ENCODE measurements at regions not wholly inside any gene's neighbourhood (a gene's known extent, or its start where the extent isn't known, plus 50 kb on each side); places are given as distances from the start of the nearest gene placed in this dataset.

DNA sequence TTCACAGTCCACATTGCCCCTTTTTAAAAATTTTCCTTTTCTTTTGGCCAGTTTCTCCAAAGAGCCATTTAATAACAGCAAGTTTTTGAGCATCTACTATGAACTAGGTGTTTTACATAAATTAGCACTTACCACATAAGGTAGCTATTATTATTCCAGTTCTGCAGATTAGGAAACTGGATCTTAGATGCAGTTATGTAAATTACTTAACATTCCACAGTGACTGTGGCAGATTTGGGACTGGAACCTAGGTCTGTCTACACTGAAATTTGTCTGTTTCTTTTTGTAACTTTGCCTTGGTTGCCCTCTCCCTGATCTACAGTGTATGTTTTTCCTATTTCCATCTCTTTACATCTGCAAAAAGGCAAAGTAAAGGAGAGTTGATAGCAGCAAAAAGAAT is 164.8 kb upstream of the ATP1B1 start:
- DNase-seq (ENCODE audit: low read depth) (no peak), FAIRE-seq (no peak)
- Histone ChIP-seq H2AFZ (ENCODE audit: low read depth, low read length) (no peak overlapping the region), H3K27ac (ENCODE audit: low read depth, low read length) (no peak overlapping the region), H3K4me2 (ENCODE audit: low read length) (no peak overlapping the region), H3K79me2 (ENCODE audit: insufficient read depth, low read length) (no peaks in the 10 kb centered on the region), H3K9ac (ENCODE audit: low read length) (no peak overlapping the region), H3K36me3 (ENCODE audit: insufficient read depth, low read length) (no peaks in the 10 kb centered on the region), H3K27me3 (ENCODE audit: insufficient read depth, low read length) (no peaks in the 10 kb centered on the region), H3K9me3 (ENCODE audit: insufficient read depth, low read depth, low read length) (no peaks in the 10 kb centered on the region), H3K4me1 (ENCODE audit: insufficient read depth, low read length) (no peaks in the 10 kb centered on the region), H3K4me3 (ENCODE audit: insufficient read depth, low read depth, low read length) (no peak overlapping the region), H4K20me1 (ENCODE audit: insufficient read depth, low read length) (no peaks in the 10 kb centered on the region)
- Mint-ChIP-seq H3K36me3 (ENCODE audit: low read depth, unreplicated experiment) (no peaks in the 10 kb centered on the region), H3K4me3 (ENCODE audit: unreplicated experiment) (no peak overlapping the region), H3K9me3 (ENCODE audit: unreplicated experiment) (no peaks in the 10 kb centered on the region), H3K27ac (ENCODE audit: unreplicated experiment) (no peak overlapping the region), H3K4me1 (ENCODE audit: low read depth, unreplicated experiment) (no peaks in the 10 kb centered on the region), H3K27me3 (ENCODE audit: low read depth, unreplicated experiment) (peaks cover 2% of the 10 kb centered on the region)
- TF ChIP-seq EZH2 (IDR thresholded peaks at IDR 0.05; ENCODE audit: insufficient read depth, low read length), result no peak
- TF ChIP-seq, protein P1, sequence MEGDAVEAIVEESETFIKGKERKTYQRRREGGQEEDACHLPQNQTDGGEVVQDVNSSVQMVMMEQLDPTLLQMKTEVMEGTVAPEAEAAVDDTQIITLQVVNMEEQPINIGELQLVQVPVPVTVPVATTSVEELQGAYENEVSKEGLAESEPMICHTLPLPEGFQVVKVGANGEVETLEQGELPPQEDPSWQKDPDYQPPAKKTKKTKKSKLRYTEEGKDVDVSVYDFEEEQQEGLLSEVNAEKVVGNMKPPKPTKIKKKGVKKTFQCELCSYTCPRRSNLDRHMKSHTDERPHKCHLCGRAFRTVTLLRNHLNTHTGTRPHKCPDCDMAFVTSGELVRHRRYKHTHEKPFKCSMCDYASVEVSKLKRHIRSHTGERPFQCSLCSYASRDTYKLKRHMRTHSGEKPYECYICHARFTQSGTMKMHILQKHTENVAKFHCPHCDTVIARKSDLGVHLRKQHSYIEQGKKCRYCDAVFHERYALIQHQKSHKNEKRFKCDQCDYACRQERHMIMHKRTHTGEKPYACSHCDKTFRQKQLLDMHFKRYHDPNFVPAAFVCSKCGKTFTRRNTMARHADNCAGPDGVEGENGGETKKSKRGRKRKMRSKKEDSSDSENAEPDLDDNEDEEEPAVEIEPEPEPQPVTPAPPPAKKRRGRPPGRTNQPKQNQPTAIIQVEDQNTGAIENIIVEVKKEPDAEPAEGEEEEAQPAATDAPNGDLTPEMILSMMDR (IDR thresholded peaks at IDR 0.05; ENCODE audit: insufficient read depth, low read depth, low read length), result no peak

DNA sequence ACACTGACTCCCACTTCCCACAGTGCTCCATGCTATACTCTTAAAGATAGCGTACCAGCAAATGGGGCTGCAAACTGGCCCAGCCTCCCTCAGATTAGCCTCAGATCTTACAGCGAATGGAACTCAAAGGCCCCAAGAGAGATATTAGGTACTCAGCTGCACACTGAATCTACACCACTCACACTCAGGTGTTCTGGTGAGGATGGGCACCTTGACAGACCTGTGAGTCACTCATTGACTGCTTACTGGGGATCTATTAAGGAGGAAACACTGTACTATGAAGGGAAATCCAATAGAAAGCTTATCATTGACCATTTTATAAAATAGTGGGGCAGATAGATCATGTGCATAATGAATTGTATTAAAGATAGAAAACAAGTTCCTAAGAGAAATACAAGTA is 164.3 kb upstream of the ATP1B1 start:
- H3K79me2 ChIP-seq (ENCODE audit: insufficient read depth, low read length), result no peaks in the 10 kb centered on the region
- no peak overlapping the region for H3K4me2 ChIP-seq (ENCODE audit: low read length)
- TF ChIP-seq, protein P1 (IDR thresholded peaks at IDR 0.05; ENCODE audit: insufficient read depth, low read depth, low read length), result no peak
- no peak for TF ChIP-seq EZH2 (IDR thresholded peaks at IDR 0.05; ENCODE audit: insufficient read depth, low read length)
- no peak overlapping the region for H3K4me3 ChIP-seq (ENCODE audit: insufficient read depth, low read depth, low read length)
- no peak for FAIRE-seq
- Mint-ChIP-seq H3K9me3 (ENCODE audit: unreplicated experiment) (no peaks in the 10 kb centered on the region), H3K27me3 (ENCODE audit: low read depth, unreplicated experiment) (peaks cover 2% of the 10 kb centered on the region), H3K27ac (ENCODE audit: unreplicated experiment) (no peak overlapping the region), H3K36me3 (ENCODE audit: low read depth, unreplicated experiment) (no peaks in the 10 kb centered on the region), H3K4me3 (ENCODE audit: unreplicated experiment) (no peak overlapping the region), H3K4me1 (ENCODE audit: low read depth, unreplicated experiment) (no peaks in the 10 kb centered on the region)
- H3K9ac ChIP-seq (ENCODE audit: low read length), result no peak overlapping the region
- no peak for DNase-seq (ENCODE audit: low read depth)
- H3K27ac ChIP-seq (ENCODE audit: low read depth, low read length), result no peak overlapping the region
- H4K20me1 ChIP-seq (ENCODE audit: insufficient read depth, low read length), result no peaks in the 10 kb centered on the region
- H3K9me3 ChIP-seq (ENCODE audit: insufficient read depth, low read depth, low read length), result no peaks in the 10 kb centered on the region
- no peaks in the 10 kb centered on the region for H3K27me3 ChIP-seq (ENCODE audit: insufficient read depth, low read length)
- H3K36me3 ChIP-seq (ENCODE audit: insufficient read depth, low read length), result no peaks in the 10 kb centered on the region
- H2AFZ ChIP-seq (ENCODE audit: low read depth, low read length), result no peak overlapping the region
- H3K4me1 ChIP-seq (ENCODE audit: insufficient read depth, low read length), result no peaks in the 10 kb centered on the region

DNA sequence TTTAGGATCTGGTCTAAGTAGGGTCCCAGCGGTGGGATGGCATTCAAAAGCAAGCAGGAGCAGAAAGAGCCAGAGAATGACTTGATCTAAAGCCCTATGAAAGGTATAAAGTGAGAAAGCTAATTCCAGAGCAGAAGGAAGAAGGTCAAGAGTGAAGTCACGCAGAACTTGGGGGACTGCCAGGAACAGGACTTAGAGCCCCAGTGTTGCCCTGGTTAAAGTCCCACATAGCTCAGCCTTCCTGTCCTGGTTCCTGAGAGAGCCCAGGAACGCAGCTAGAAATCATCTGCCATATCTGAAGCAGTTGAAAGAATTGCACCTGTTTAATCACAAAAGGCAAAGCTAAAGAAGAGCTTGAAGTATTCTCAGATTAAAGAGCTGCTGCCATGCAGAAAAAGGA is 160.6 kb upstream of the ATP1B1 start:
- Mint-ChIP-seq H3K27me3 (ENCODE audit: low read depth, unreplicated experiment) (peaks cover 2% of the 10 kb centered on the region), H3K4me1 (ENCODE audit: low read depth, unreplicated experiment) (no peaks in the 10 kb centered on the region)

More for the DNA sequence above, 160.6 kb upstream of the ATP1B1 start:
- no peak overlapping the region for H3K27ac ChIP-seq (ENCODE audit: low read depth, low read length)
- H3K9me3 ChIP-seq (ENCODE audit: insufficient read depth, low read depth, low read length), result no peaks in the 10 kb centered on the region
- Mint-ChIP-seq H3K9me3 (ENCODE audit: unreplicated experiment) (no peaks in the 10 kb centered on the region), H3K4me3 (ENCODE audit: unreplicated experiment) (no peak overlapping the region), H3K27ac (ENCODE audit: unreplicated experiment) (no peak overlapping the region), H3K36me3 (ENCODE audit: low read depth, unreplicated experiment) (no peaks in the 10 kb centered on the region)
- H4K20me1 ChIP-seq (ENCODE audit: insufficient read depth, low read length), result no peaks in the 10 kb centered on the region
- TF ChIP-seq EZH2 (IDR thresholded peaks at IDR 0.05; ENCODE audit: insufficient read depth, low read length), result no peak
- TF ChIP-seq, protein P1 (IDR thresholded peaks at IDR 0.05; ENCODE audit: insufficient read depth, low read depth, low read length), result no peak
- no peaks in the 10 kb centered on the region for H3K4me1 ChIP-seq (ENCODE audit: insufficient read depth, low read length)
- FAIRE-seq, result no peak
- H3K9ac ChIP-seq (ENCODE audit: low read length), result no peak overlapping the region
- no peaks in the 10 kb centered on the region for H3K79me2 ChIP-seq (ENCODE audit: insufficient read depth, low read length)
- no peak overlapping the region for H2AFZ ChIP-seq (ENCODE audit: low read depth, low read length)
- H3K4me3 ChIP-seq (ENCODE audit: insufficient read depth, low read depth, low read length), result no peak overlapping the region
- no peak overlapping the region for H3K4me2 ChIP-seq (ENCODE audit: low read length)
- H3K27me3 ChIP-seq (ENCODE audit: insufficient read depth, low read length), result no peaks in the 10 kb centered on the region
- H3K36me3 ChIP-seq (ENCODE audit: insufficient read depth, low read length), result no peaks in the 10 kb centered on the region
- DNase-seq (ENCODE audit: low read depth), result no peak

Data from astrocyte (in vitro differentiated cells and primary cell).